GM18520 (cell line): ENCODE measurements at regions not wholly inside any gene's neighbourhood (a gene's known extent, or its start where the extent isn't known, plus 50 kb on each side); places are given as distances from the start of the nearest gene placed in this dataset.
"Not testable (repeated sequence)": the region's sequence is repeated elsewhere in the genome, so short reads cannot be mapped to it uniquely, and the experiment has no call there.

ENCODE experiments used
- ATAC-seq: cut with Tn5 transposase; IDR thresholded peaks from one replicate; pipeline ENCODE4 v1.9.1; 2021; ENCODE audit not compliant: unreplicated experiment

GRCh38 chr5:125611541-125611940 lies 811.7 kb upstream of the GRAMD2B start:
- no peak for ATAC-seq

- no peak for ATAC-seq
These were observed 811.0 kb upstream of the GRAMD2B start for GRCh38 chr5:125612181-125612721.

DNA sequence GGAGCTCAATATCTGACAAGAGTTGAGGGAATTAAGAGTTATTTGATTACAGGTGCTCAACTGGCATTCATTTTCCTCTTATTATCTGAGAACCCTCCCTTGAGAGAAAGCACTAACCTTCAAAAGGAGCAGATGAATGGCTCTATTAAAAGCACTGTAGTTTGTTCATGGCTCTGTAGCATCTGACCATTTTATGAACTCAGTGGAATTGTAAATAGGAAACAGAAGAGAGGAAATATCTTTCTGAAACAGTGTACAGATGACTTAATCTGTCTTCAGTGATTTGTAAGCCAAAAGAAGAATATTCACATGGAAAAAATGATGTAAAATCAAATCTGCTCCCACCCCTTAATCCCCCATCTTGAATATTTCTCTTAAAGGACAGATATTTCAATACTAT lies 810.4 kb upstream of the GRAMD2B start:
- ATAC-seq = no peak

DNA sequence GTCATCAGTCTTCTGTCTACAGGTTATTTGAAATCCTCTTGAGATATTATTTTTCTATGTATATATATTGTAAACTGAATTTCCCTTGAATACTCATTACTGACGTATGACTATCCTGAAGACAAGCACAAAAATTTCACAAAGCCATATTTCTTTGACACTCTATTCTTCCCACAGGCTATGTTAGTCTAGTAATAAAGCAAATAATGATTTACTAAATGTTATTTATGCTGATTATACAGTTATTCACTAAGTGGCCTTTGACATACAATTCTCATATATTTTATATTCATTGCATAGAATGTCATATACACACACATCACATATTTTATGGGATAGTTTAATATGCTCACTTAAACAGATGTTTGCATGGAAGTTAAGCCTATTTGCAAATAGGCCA lies 793.0 kb upstream of the GRAMD2B start:
- no peak for ATAC-seq

- ATAC-seq = no peak
These were observed 789.7 kb upstream of the GRAMD2B start for GRCh38 chr5:125633523-125633922.

DNA sequence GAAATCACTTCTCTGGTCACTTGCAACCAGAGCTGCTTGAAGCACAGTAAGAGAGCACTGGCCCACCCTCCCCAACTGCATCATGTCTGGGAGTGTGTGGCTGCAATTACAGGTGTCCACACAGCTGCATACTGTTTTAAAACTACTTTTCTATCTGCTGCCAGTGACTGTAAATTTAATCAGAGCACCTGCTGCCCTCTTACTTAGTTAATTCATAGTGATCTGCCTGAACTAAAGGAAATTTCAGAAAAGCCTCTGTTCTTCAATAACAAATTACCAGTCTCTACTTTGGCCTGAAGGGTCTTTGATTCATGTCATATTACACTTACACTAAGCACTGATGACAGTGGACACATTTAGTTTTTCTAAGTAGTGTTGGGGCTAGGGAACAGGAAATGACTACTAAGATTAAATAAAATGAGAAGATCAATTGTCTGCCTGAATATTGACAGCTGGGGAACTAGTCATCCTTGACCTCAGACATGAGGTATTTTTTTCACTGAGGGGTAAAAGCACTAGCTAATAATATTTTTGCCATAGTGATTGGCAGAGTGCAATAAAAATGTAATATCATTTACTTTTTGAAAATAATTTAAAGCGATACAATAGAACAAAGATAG lies 788.9 kb upstream of the GRAMD2B start:
- no peak for ATAC-seq

DNA sequence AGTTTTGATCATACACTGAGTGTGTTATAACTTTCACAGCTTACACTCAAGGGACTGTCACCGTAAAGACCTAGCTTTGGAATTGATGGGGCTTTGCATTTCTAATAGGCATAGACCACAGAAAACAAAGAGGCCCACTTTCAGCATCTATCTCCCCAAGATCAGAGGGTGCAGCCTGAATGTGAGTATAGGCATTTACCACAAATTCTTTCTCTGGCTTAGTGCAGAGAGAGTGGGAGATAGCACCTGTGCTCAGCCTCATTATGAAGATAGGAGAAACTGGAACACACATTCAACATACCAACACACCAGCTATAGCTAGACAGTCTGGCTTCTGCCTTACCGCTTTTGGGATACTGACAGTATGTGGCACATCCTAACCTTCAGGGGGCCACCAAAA lies 783.4 kb upstream of the GRAMD2B start:
- ATAC-seq = no peak

- no peak for ATAC-seq
These were observed 770.4 kb upstream of the GRAMD2B start for GRCh38 chr5:125652761-125653160.

DNA sequence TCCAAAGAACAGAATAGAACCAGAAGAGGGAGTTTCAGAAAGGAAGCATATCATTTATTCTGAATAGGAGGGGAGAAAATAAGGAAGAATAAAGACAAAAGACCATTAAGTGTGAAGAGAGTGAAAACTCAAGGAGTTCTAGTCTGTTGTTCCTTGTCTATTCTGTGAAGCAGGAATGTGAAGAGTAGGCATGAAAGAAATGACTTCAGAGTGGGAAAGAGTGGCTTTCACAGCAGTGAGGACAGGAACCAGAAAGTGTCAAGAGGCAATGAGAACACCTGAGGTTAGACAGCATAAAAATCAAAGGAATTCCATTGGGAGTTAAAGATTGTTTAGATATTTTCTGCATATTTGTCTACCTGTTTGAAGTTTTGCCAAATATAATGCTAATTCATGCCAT lies 768.8 kb upstream of the GRAMD2B start:
- ATAC-seq = no peak

- ATAC-seq = no peak
These were observed 768.1 kb upstream of the GRAMD2B start for GRCh38 chr5:125655156-125655555.

DNA sequence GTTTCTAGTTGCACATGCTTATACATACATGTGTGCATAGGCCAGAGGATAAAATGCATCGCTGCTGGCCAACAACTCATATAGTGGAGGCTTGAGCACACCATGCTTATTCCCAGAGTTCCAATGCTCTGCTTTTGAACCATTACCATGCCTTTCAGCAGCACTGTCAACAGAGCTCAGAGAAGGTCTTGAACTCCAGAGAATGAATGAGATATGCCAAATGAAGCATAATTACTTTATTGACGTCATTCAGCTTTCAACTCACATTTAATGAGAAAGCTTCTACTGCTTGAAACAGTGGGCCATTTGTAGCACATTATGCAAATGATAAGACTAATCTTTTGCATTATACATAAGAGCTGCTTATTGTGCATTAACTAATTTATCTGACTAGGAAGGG lies 765.3 kb upstream of the GRAMD2B start:
- no peak for ATAC-seq

DNA sequence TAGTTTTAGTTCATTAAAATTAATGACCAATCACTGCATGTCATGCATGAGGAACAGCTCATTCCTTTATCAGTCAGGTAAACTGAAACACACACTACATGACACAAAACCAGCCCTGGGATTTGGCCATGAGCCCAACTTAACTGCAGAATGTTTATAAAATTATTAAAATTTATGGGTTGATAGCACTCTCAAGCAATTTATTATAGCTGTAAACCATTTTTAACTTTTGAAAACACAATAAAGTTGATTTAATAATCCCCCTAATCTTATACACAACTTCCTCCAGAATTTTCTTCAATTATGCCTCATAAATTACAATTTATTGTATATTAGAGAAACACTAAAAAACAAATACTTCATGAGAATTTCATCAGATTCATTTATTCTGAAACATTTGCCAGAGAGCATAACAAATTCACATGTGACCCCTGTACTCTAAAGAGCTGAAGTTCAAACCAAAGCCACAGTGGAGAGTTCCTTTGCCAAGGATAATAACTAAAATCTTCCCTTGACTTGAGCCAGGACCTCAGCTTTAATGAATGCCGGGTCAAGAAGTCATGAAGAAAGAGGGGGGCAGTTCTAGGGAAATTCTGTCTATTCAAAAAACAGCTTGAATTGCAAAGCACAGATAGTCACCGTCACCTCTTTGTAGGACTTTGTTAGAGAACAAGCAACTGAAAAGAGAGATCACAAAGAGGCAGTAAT lies 763.7 kb upstream of the GRAMD2B start:
- ATAC-seq = no peak

DNA sequence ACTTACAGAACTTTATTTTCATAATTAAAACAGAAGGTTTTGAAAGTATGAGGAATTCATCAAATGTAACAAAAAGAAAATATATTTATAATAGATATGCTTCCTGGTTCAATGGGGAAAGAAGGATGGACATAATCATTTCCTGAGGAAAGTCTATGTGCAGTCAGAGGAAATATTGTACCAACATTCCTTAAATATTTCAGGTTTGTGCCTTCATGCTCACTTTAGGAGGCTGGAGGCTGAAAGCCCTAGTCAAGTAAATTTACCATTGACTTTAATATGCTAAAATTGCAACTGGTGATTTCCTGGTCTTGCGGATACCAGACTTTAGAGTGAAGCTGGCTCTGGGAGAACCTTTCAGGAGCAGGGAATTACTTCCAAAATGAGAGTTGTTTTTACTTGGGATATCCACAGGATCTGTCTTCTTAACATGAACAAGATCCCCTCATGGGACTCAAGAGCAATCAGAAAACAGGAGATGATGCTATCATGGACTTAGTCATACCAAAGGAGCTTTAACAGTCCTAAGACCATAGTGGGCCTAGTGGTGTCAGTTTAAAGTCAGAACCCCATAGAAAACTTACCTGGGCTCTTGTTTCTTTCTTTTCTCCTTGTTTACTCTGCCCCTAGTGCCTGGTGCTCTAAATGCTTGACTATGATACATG lies 762.8 kb upstream of the GRAMD2B start:
- no peak for ATAC-seq

DNA sequence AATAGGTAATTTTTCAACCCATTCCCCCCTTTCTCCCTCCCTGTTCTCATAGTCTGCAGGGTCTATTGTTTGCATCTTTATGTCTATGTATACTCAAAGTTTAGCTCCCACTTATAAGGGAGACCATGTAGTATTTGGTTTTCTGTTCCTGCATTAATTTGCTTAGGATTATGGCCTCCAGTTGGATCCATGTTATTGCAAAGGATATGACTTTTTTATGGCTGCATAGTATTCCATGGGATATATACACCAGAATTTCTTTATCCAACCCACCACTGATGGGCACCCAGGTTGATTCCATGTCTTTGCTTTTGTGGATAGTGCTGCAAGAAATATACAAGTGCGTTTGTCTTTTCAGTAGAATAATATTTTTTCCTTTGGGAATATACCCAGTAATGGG lies 761.6 kb upstream of the GRAMD2B start:
- ATAC-seq = no peak

GRCh38 chr5:125668884-125669283 lies 754.3 kb upstream of the GRAMD2B start:
- ATAC-seq = no peak

GRCh38 chr5:125673359-125673950 lies 749.8 kb upstream of the GRAMD2B start:
- no peak for ATAC-seq

- ATAC-seq = no peak
These were observed 743.7 kb upstream of the GRAMD2B start for GRCh38 chr5:125679522-125679921.

- no peak for ATAC-seq
These were observed 739.5 kb upstream of the GRAMD2B start for GRCh38 chr5:125683669-125684068.

GRCh38 chr5:125685771-125686170 lies 737.4 kb upstream of the GRAMD2B start:
- no peak for ATAC-seq

GRCh38 chr5:125691738-125692530 lies 731.3 kb upstream of the GRAMD2B start:
- not testable (repeated sequence) for ATAC-seq
